ENCODE measurements at regions not wholly inside any gene's neighbourhood (a gene's known extent, or its start where the extent isn't known, plus 50 kb on each side); places are given as distances from the start of the nearest gene placed in this dataset.
A peak's percentile ranks its signal among the peaks of the same experiment; 100 is the strongest.

- TF ChIP-seq CTCF (IDR thresholded peaks at IDR 0.05), result no peak
- no peak for TF ChIP-seq POLR2A (IDR thresholded peaks at IDR 0.05)
- no peak for TF ChIP-seq EP300 (IDR thresholded peaks at IDR 0.05)
- H3K4me3 ChIP-seq, result no peak overlapping the region
- no peak overlapping the region for H3K27ac ChIP-seq
- no peaks in the 10 kb centered on the region for H3K4me1 ChIP-seq (ENCODE audit: insufficient read depth)
- WGBS, 3 donors, result 53 to 55% (median 54%) methylated on average over 4 of the region's 4 CpGs
- no peaks in the 10 kb centered on the region for H3K36me3 ChIP-seq
- no peaks in the 10 kb centered on the region for H3K27me3 ChIP-seq
- DNase-seq, result no peak
- intact Hi-C loops (cut with DNase I), result no loop called here
- H3K9me3 ChIP-seq, result no peaks in the 10 kb centered on the region
Observed at GRCh38 chr15:26087395-26087794, 224.3 kb upstream of the ATP10A start.

DNA sequence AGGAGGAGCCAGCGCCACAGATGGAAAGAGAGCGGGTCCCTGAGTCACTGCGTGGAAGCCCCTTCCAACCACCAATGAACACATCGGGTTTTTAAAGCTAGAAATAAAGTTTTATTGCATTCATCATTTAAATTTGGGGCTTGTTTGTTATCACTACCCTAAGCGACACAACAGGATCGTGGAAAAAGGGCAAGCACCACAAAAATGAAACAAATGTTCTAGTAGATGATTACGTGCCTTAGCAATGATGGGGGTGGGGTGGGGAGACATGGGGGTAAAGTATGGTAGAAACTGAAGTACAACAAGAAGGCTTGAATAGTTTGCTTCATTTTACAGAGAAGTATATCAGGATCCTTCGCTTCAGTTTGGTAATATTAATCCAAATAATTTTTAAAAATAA, 221.6 kb upstream of the ATP10A start:
- no peak for DNase-seq
- Histone ChIP-seq H3K4me1 (ENCODE audit: insufficient read depth) (peaks cover 2% of the 10 kb centered on the region), H3K27me3 (no peaks in the 10 kb centered on the region), H3K36me3 (no peaks in the 10 kb centered on the region), H3K27ac (no peak overlapping the region), H3K4me3 (no peak overlapping the region), H3K9me3 (no peaks in the 10 kb centered on the region)
- TF ChIP-seq POLR2A (IDR thresholded peaks at IDR 0.05) (no peak), CTCF (IDR thresholded peaks at IDR 0.05) (no peak), EP300 (IDR thresholded peaks at IDR 0.05) (no peak)
- intact Hi-C loops (cut with DNase I), result no loop called here
- WGBS, 3 donors, result 86 to 92% (median 89%) methylated on average over 8 of the region's 8 CpGs

GRCh38 chr15:26083896-26084295, 220.8 kb upstream of the ATP10A start:
- DNase-seq, result no peak
- Histone ChIP-seq H3K4me1 (ENCODE audit: insufficient read depth) (peaks cover 2% of the 10 kb centered on the region), H3K9me3 (no peaks in the 10 kb centered on the region), H3K27me3 (no peaks in the 10 kb centered on the region), H3K27ac (no peak overlapping the region), H3K36me3 (no peaks in the 10 kb centered on the region), H3K4me3 (no peak overlapping the region)
- no peak for TF ChIP-seq EP300 (IDR thresholded peaks at IDR 0.05)
- no peak for TF ChIP-seq CTCF (IDR thresholded peaks at IDR 0.05)
- TF ChIP-seq POLR2A (IDR thresholded peaks at IDR 0.05), result no peak
- intact Hi-C loops (cut with DNase I), result no loop called here
- WGBS, 3 donors, result 6 to 7% (median 6%) methylated on average over 2 of the region's 2 CpGs

DNA sequence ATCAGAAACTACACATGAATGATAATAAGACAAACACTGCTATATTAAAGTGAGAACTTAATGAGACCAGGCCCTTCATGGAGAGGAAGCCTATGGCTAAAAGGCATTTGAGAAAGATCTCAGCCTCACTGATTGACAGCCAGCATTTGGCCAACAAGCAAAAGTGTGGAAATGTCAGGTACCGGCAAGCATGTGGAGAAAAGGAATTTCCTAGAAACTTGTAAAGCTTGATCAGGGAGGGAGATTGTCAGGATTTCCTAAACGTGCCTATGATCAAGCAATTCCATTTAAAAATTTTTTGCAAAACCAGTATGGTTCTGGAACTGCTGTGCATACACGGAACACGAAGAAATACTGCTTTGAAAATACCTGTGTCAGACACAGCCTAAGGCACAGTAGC, 220.3 kb upstream of the ATP10A start:
- H3K27me3 ChIP-seq, result no peaks in the 10 kb centered on the region
- H3K9me3 ChIP-seq, result no peaks in the 10 kb centered on the region
- no peak for TF ChIP-seq EP300 (IDR thresholded peaks at IDR 0.05)
- TF ChIP-seq POLR2A (IDR thresholded peaks at IDR 0.05), result no peak
- TF ChIP-seq CTCF (IDR thresholded peaks at IDR 0.05), result no peak
- H3K4me1 ChIP-seq (ENCODE audit: insufficient read depth), result peaks cover 2% of the 10 kb centered on the region
- no peak overlapping the region for H3K4me3 ChIP-seq
- no peaks in the 10 kb centered on the region for H3K36me3 ChIP-seq
- no peak for DNase-seq
- peak overlapping the region in 1 of 2 donors; percentile 94 for H3K27ac ChIP-seq
- intact Hi-C loops (cut with DNase I), result no loop called here
- 45 to 58% (median 47%) methylated on average over 4 of the region's 4 CpGs for WGBS, 3 donors
